Adrenal gland (tissue), 5 donors: ENCODE measurements at regions not wholly inside any gene's neighbourhood (a gene's known extent, or its start where the extent isn't known, plus 50 kb on each side); places are given as distances from the start of the nearest gene placed in this dataset.

ENCODE experiments used
- CTCF ChIP-seq, 6 experiments: fragments of 450-650 bp in 4 of 6; fragments of 200-600 bp in 2 of 6; sonication (generic) in 1 of 6; IDR thresholded peaks; 1 replicate in 5 of 6; 2 replicates in 1 of 6; pipeline versions ENCODE4 v1.5.1 to v1.8.0; 2016 to 2021; ENCODE audit warnings: antibody characterized with exemption in 6 of 6, mild to moderate bottlenecking in 2 of 6, moderate library complexity in 1 of 6
- POLR2A ChIP-seq, 2 donors: fragments of 450-650 bp; IDR thresholded peaks; one replicate each; pipeline ENCODE4 v1.6.1; 2017; ENCODE audit warnings: antibody characterized with exemption in 2 of 2, mild to moderate bottlenecking in 2 of 2, moderate library complexity in 1 of 2
- donor health status: DM: no; HTN: no; CAD: no.

GRCh38 chr5:56518820-56519219 lies 285.7 kb upstream of the ANKRD55 start:
- TF ChIP-seq POLR2A (IDR thresholded peaks at IDR 0.05) (no peak), CTCF (IDR thresholded peaks at IDR 0.05) (no peak)
